ENCODE measurements at regions not wholly inside any gene's neighbourhood (a gene's known extent, or its start where the extent isn't known, plus 50 kb on each side); places are given as distances from the start of the nearest gene placed in this dataset.
A peak's percentile ranks its signal among the peaks of the same experiment; 100 is the strongest.

- no peak overlapping the region for H3K4me3 ChIP-seq
- H3K36me3 ChIP-seq (replicated peaks in 1 of 2; ENCODE audit: insufficient read depth in 1 of 2, low read depth in 2 of 2) = no peaks in the 10 kb centered on the region
- H3K27ac ChIP-seq = no peak overlapping the region
- no peaks in the 10 kb centered on the region for H3K4me1 ChIP-seq
- 39 to 44% methylated on average over 2 of the region's 2 CpGs for WGBS, 2 donors
- H3K9me3 ChIP-seq = no peaks in the 10 kb centered on the region
- ATAC-seq = no peak
- TF ChIP-seq POLR2A (IDR thresholded peaks at IDR 0.05) = no peak
- TF ChIP-seq, protein P1, sequence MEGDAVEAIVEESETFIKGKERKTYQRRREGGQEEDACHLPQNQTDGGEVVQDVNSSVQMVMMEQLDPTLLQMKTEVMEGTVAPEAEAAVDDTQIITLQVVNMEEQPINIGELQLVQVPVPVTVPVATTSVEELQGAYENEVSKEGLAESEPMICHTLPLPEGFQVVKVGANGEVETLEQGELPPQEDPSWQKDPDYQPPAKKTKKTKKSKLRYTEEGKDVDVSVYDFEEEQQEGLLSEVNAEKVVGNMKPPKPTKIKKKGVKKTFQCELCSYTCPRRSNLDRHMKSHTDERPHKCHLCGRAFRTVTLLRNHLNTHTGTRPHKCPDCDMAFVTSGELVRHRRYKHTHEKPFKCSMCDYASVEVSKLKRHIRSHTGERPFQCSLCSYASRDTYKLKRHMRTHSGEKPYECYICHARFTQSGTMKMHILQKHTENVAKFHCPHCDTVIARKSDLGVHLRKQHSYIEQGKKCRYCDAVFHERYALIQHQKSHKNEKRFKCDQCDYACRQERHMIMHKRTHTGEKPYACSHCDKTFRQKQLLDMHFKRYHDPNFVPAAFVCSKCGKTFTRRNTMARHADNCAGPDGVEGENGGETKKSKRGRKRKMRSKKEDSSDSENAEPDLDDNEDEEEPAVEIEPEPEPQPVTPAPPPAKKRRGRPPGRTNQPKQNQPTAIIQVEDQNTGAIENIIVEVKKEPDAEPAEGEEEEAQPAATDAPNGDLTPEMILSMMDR (IDR thresholded peaks at IDR 0.05) = no peak
- intact Hi-C loops (cut with DNase I) = no loop called here
- H3K27me3 ChIP-seq = no peaks in the 10 kb centered on the region
- no peak for DNase-seq
Observed at GRCh38 chr3:22947851-22948250, 255.3 kb upstream of the UBE2E2 start.

DNA sequence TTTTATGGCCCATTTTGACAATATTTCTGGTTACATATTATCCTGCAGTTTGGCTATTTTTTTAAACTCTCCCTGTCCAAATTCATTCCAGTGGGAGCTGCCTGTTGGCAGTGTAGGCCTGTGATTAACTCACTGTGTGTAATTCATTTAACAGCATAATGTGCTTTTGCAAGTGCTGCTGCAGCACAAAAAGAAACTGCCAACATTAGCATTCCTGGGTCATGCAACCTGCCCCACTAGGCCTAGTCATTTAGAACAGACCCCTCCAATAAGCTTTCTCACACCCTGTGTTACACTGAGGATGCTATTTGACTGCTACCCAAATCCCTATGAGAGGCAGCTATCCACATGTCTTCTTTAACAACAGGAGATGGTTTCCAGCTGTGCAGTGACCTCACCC, 251.2 kb upstream of the UBE2E2 start:
- ATAC-seq (peak; percentile 45), DNase-seq (peak in 2 of 4 donors; percentile 9 to 10)
- no peaks in the 10 kb centered on the region for H3K36me3 ChIP-seq (replicated peaks in 1 of 2; ENCODE audit: insufficient read depth in 1 of 2, low read depth in 2 of 2)
- H3K9me3 ChIP-seq = no peaks in the 10 kb centered on the region
- H3K27me3 ChIP-seq = no peaks in the 10 kb centered on the region
- no peak overlapping the region for H3K27ac ChIP-seq
- H3K4me3 ChIP-seq = no peak overlapping the region
- intact Hi-C loops (cut with DNase I) = no loop called here
- TF ChIP-seq, protein P1 (IDR thresholded peaks at IDR 0.05) = no peak
- no peak for TF ChIP-seq POLR2A (IDR thresholded peaks at IDR 0.05)
- H3K4me1 ChIP-seq = no peaks in the 10 kb centered on the region

- intact Hi-C loops (cut with DNase I) = no loop called here
- H3K27ac ChIP-seq = no peak overlapping the region
- H3K4me3 ChIP-seq = no peak overlapping the region
- 77 to 90% methylated on average over 3 of the region's 3 CpGs for WGBS, 2 donors
- ATAC-seq (no peak), DNase-seq (no peak)
- no peaks in the 10 kb centered on the region for H3K27me3 ChIP-seq
- H3K9me3 ChIP-seq = no peaks in the 10 kb centered on the region
- no peaks in the 10 kb centered on the region for H3K36me3 ChIP-seq (replicated peaks in 1 of 2; ENCODE audit: insufficient read depth in 1 of 2, low read depth in 2 of 2)
- TF ChIP-seq, protein P1 (IDR thresholded peaks at IDR 0.05) = no peak
- TF ChIP-seq POLR2A (IDR thresholded peaks at IDR 0.05) = no peak
- no peaks in the 10 kb centered on the region for H3K4me1 ChIP-seq
Observed at GRCh38 chr3:22952860-22953259, 250.3 kb upstream of the UBE2E2 start.

- DNase-seq (no peak), ATAC-seq (no peak)
- H3K4me1 ChIP-seq = peaks cover 4% of the 10 kb centered on the region
Observed at GRCh38 chr3:22959593-22959992, 243.5 kb upstream of the UBE2E2 start.

More at GRCh38 chr3:22959593-22959992, 243.5 kb upstream of the UBE2E2 start:
- H3K9me3 ChIP-seq = no peaks in the 10 kb centered on the region
- TF ChIP-seq, protein P1 (IDR thresholded peaks at IDR 0.05) = no peak
- TF ChIP-seq POLR2A (IDR thresholded peaks at IDR 0.05) = no peak
- WGBS, 2 donors = 59 to 65% methylated on average over 3 of the region's 3 CpGs
- intact Hi-C loops (cut with DNase I) = no loop called here
- no peak overlapping the region for H3K4me3 ChIP-seq
- H3K27me3 ChIP-seq = no peaks in the 10 kb centered on the region
- H3K36me3 ChIP-seq (replicated peaks in 1 of 2; ENCODE audit: insufficient read depth in 1 of 2, low read depth in 2 of 2) = no peaks in the 10 kb centered on the region
- H3K27ac ChIP-seq = no peak overlapping the region
